GM12878 (cell line): ENCODE measurements at regions not wholly inside any gene's neighbourhood (a gene's known extent, or its start where the extent isn't known, plus 50 kb on each side); places are given as distances from the start of the nearest gene placed in this dataset.

Source experiments
- ATF3 ChIP-seq: IDR thresholded peaks from 2 replicates; pipeline ENCODE4 v1.6.1; 2011; ENCODE audit warnings: low read depth, mild to moderate bottlenecking, low read length, moderate library complexity, borderline replicate concordance; ENCODE audit errors: extremely low read depth
- CREB1 ChIP-seq: IDR thresholded peaks from 2 replicates; pipeline ENCODE4 v1.6.1; 2012; ENCODE audit warnings: low read depth, mild to moderate bottlenecking, inconsistent platforms
- CTCF ChIP-seq, 3 experiments: IDR thresholded peaks in 2 of 3; conservative IDR thresholded peaks in 1 of 3; 2 replicates each; pipeline ENCODE4 v1.5.1; 2011; ENCODE audit warnings: low read depth in 3 of 3, low read length in 3 of 3, mild to moderate bottlenecking in 3 of 3, control low read depth in 2 of 3, moderate library complexity in 2 of 3, inconsistent platforms in 1 of 3, mixed read lengths in 1 of 3; ENCODE audit not compliant: control insufficient read depth in 2 of 3, insufficient read depth in 1 of 3; ENCODE audit errors: extremely low read depth in 1 of 3
- MXI1 ChIP-seq: fragments of 150-350 bp; IDR thresholded peaks from 2 replicates; pipeline ENCODE4 v1.6.1; 2011; ENCODE audit warnings: low read depth, mild to moderate bottlenecking, inconsistent platforms, low read length, improper control_type of control experiment
- RAD21 ChIP-seq: IDR thresholded peaks from 2 replicates; pipeline ENCODE4 v1.6.1; 2011; ENCODE audit warnings: mild to moderate bottlenecking, low read depth, low read length, moderate library complexity; ENCODE audit not compliant: insufficient read depth
- TCF12 ChIP-seq: IDR thresholded peaks from 2 replicates; pipeline ENCODE4 v1.6.1; 2011; ENCODE audit warnings: low read depth, mild to moderate bottlenecking, low read length

GRCh38 chr18:76656925-76657827 is 162.1 kb upstream of the ZNF516 start:
- TF ChIP-seq MXI1: no peak
- TF ChIP-seq CREB1: no peak
- no peak for TF ChIP-seq CTCF (IDR thresholded peaks at IDR 0.05 in 2 of 3, conservative IDR thresholded peaks at IDR 0.05 in 1 of 3; ENCODE audit: control insufficient read depth in 2 of 3, extremely low read depth in 1 of 3, insufficient read depth in 1 of 3, low read depth in 3 of 3, low read length in 3 of 3)
- no peak for TF ChIP-seq ATF3
- TF ChIP-seq RAD21: no peak
- TF ChIP-seq TCF12: no peak
